Retinal pigment epithelial cell (primary cell): ENCODE measurements at regions not wholly inside any gene's neighbourhood (a gene's known extent, or its start where the extent isn't known, plus 50 kb on each side); places are given as distances from the start of the nearest gene placed in this dataset.

Experiments
- DNase-seq: peaks from one replicate; pipeline ENCODE4 v3.0.0-alpha.2; 2010; ENCODE audit warnings: low read depth
- H3K4me3 ChIP-seq: 2 replicates; pipeline ENCODE4 v1.5.1; 2011; ENCODE audit warnings: mild to moderate bottlenecking, low read length, control low read depth, moderate library complexity
- TF ChIP-seq, protein P1 (sequence below): conservative IDR thresholded peaks from 2 replicates; pipeline ENCODE4 v1.5.1; 2011; ENCODE audit warnings: low read depth, low read length, control low read depth, inconsistent platforms

DNA sequence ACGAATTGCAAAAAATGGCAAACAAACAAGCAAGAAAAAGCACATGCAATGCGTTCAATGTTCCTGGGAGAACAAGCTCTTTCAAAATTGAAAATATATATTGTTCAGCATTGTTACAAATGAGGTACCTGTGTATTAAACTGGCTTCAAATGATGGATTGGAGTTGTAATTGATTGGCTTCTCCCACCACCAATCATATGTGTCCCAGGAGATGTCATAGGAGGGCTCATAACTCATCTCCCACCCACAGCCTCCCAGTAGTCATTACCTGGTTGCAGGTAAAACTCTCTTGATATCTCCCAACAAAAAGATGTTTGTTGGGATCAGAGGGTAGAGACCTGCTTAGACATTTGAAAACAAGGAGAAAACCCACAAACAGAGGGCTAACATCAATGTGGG lies 302.9 kb downstream of the BAMBI start:
- TF ChIP-seq, protein P1, sequence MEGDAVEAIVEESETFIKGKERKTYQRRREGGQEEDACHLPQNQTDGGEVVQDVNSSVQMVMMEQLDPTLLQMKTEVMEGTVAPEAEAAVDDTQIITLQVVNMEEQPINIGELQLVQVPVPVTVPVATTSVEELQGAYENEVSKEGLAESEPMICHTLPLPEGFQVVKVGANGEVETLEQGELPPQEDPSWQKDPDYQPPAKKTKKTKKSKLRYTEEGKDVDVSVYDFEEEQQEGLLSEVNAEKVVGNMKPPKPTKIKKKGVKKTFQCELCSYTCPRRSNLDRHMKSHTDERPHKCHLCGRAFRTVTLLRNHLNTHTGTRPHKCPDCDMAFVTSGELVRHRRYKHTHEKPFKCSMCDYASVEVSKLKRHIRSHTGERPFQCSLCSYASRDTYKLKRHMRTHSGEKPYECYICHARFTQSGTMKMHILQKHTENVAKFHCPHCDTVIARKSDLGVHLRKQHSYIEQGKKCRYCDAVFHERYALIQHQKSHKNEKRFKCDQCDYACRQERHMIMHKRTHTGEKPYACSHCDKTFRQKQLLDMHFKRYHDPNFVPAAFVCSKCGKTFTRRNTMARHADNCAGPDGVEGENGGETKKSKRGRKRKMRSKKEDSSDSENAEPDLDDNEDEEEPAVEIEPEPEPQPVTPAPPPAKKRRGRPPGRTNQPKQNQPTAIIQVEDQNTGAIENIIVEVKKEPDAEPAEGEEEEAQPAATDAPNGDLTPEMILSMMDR = no peak
- DNase-seq = no peak
- no peak overlapping the region for H3K4me3 ChIP-seq

DNA sequence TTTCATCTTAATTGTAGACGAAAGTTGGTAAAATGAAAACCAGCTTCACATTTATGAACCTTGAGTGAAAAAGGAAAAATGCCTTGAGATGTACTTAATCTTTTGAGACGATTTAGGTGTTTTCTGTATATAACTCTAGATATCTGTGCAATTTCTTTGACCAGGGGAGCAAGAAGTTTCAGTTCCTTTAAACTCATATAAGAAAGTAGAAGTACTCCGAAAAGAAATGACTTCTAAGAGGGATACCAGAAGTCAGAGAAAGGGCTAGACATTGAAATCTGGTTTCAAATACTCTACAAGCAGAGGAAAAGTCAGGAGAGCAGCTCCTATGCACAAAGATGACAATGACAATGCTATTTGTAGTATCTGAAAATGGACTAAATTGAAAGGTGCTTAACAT lies 303.7 kb downstream of the BAMBI start:
- no peak for DNase-seq
- no peak overlapping the region for H3K4me3 ChIP-seq
- TF ChIP-seq, protein P1 = no peak

DNA sequence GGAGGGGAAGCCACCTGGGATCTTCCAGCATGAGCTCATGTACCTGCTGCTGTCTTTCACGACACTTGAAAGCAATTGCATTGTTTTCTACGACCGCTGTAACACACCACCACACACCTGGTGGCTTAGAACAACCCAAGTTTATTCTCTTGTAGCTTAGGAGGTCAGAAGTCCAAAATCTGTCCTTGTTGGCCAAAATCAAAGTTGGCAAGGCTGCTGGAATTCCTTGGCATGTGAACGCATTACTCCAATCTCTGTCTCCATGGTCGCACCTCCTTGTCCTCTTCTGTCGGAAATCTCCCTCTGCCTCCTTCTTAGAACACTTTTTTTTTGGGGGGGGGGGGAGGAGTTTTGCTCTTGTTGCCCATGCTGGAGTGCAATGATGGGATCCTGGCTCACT lies 305.7 kb downstream of the BAMBI start:
- TF ChIP-seq, protein P1 = no peak
- no peak overlapping the region for H3K4me3 ChIP-seq
- DNase-seq = no peak

DNA sequence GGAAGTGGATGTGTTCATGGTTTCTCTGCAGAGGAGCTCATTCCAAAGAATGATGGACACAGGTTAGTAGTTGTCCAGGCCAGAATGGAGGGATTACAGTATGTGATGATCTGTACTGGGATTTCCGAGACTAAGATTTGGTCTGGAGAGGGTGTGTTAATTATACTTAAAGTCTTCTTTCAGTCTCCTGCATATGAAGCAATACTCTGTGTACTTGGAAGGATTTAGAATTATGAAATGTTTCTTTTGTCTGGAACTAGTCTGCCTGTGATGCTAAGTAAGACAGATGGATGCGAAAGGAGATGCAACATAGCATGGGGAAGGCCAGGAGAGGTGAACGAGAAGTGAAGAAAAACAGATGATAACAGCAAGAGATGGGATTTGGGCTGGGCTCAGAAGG lies 305.1 kb upstream of the LYZL1 start:
- TF ChIP-seq, protein P1 = no peak
- H3K4me3 ChIP-seq = no peak overlapping the region
- peak; percentile 40 for DNase-seq

DNA sequence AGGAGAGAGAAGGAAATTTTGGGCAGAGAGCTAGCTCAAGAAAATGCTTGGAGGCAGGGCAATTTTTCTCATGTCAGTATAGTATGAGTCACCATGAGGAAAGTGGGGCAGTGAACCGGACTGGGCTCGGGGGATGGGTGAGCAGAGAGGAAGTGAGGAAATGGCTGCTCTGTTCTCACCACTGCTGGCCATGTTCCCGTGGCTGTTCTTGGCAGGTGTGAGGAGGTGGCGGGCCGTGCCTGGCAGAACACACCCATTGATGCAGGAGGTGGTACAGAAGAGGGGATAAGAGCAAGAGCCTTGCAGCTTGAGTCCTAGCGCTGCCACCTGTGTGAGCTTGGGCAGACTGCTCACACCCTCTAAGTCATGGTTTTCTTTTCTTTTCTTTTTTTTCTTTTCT lies 304.4 kb upstream of the LYZL1 start:
- H3K4me3 ChIP-seq = no peak overlapping the region
- DNase-seq = peak; percentile 99
- TF ChIP-seq, protein P1 = no peak

DNA sequence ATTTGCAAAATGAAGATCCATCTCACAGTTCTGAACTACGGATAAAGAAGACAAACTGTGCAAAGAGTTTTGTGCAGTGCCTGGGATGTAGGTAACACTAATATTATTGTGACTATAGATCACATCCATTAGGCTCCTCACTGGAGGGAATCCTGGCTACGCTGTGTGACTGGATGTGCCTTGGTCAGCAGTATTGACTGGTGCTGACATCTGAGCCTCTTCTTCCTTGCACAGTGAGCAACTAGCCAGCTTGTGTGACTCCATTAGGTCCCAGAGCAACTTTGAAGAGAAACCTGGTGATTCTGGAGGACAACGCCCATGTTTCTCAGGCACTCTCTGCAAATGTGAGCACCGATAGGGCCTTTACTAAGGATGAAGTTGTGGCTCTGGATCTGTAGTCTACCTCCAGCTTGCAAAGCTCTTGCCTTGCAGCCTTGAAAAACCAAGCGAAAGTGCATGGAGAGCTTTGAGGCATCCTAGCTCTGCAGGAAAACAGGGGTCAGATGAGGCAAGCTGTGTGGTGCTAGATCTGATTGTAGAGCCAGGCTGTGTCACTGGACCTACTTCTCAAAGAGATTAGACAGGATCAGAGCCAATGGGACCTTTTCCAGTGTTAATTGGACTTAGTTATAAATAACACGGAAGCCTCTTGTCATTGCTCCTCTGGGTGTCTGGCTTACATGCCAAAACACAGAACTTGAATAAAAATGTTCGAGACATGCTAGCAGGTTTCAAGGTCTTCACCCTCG lies 303.6 kb upstream of the LYZL1 start:
- TF ChIP-seq, protein P1 = no peak
- H3K4me3 ChIP-seq = no peak overlapping the region
- peak; percentile 97 for DNase-seq

DNA sequence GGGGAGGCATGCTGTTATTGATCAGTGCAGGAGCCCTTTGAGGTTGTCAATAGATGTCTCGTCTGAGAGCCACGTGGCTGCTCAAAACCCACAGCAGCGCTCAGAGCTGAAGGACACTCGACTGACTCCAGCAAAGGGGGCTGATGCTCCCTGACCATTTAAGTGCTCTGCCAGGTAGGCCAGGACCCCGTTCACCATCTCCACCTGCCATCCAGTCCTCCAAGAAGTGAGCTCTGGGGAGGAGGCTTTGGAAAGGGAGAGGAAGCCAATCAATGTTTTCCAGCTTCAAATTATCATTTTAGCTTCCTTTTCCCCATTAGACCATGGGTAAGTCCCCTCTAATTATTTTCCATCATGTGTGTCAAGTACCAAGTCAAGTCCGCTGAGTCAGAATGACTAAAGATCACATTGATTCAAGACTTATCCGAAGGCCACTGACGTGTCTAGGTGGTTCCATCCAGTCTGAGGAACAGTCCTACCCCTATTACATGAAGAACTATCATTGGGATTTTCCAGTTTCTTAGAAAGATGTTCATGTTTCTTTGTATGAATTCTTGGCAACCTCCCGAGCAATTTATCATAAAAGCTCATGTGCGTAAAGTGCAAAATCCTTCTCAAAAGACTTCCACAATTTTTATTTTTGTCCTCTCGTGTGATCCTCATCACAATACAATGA lies 302.6 kb upstream of the LYZL1 start:
- peak; percentile 85 for DNase-seq
- TF ChIP-seq, protein P1 = no peak
- H3K4me3 ChIP-seq = no peak overlapping the region
